TTC549 (cell line): ENCODE measurements at regions not wholly inside any gene's neighbourhood (a gene's known extent, or its start where the extent isn't known, plus 50 kb on each side); places are given as distances from the start of the nearest gene placed in this dataset.

Experiments
- FAIRE-seq: peaks from 2 replicates; lab custom pipeline; 2012; peaks lifted over from hg19 to GRCh38; lab: Jason Lieb, UNC

GRCh38 chr10:83881661-83882060, 257.6 kb upstream of the GHITM start:
- FAIRE-seq, result no peak

- FAIRE-seq, result no peak
These were observed 252.4 kb upstream of the GHITM start for GRCh38 chr10:83886871-83887270.

DNA sequence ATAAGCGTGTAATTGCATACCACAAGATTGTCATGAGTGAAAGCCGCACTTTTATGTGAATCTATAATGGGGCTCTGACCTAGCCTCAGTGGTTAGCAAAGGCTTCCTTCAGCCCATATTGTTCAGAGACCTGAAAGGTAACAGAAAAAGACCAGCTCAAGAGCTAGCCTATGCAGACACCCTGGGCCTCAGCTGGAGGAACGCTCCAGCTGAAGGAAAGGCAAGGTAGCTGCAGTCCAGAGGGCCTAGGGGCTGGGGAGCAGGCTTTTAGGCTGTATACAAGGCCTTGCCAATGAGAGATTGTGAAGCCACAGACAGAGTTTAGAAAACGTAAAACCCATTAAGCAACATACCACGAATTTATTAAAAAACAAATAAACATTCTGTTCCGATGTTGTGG, 246.6 kb upstream of the GHITM start:
- FAIRE-seq, result no peak

GRCh38 chr10:83896219-83896618, 243.1 kb upstream of the GHITM start:
- FAIRE-seq, result no peak

- FAIRE-seq, result no peak
These were observed 241.7 kb upstream of the GHITM start for GRCh38 chr10:83897626-83898025.

DNA sequence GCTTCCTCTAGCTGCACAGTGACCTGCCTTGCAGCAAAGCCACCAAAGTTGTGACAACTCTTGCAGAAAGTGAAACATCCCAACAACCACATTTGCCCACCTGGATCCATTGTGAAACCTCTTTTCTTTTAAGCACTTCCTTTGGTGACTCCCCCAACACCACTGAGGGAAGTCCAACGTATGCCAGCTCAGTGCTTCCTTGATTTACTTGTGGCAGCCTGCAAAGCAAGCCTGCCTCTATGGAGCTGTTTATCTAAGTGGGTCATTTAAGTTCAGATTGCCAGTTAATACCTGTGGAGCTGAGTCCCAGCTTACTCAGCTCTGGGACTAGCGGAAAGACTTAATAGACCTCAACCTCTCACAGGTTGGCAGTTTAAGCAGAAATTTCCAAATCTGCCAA, 230.8 kb upstream of the GHITM start:
- FAIRE-seq, result no peak

- no peak for FAIRE-seq
These were observed 230.3 kb upstream of the GHITM start for GRCh38 chr10:83909001-83909400.

- FAIRE-seq, result no peak
These were observed 223.5 kb upstream of the GHITM start for GRCh38 chr10:83915801-83916200.

GRCh38 chr10:83917537-83918506, 221.5 kb upstream of the GHITM start:
- FAIRE-seq, result no peak

- FAIRE-seq, result no peak
These were observed 220.1 kb upstream of the GHITM start for GRCh38 chr10:83919187-83919586.

DNA sequence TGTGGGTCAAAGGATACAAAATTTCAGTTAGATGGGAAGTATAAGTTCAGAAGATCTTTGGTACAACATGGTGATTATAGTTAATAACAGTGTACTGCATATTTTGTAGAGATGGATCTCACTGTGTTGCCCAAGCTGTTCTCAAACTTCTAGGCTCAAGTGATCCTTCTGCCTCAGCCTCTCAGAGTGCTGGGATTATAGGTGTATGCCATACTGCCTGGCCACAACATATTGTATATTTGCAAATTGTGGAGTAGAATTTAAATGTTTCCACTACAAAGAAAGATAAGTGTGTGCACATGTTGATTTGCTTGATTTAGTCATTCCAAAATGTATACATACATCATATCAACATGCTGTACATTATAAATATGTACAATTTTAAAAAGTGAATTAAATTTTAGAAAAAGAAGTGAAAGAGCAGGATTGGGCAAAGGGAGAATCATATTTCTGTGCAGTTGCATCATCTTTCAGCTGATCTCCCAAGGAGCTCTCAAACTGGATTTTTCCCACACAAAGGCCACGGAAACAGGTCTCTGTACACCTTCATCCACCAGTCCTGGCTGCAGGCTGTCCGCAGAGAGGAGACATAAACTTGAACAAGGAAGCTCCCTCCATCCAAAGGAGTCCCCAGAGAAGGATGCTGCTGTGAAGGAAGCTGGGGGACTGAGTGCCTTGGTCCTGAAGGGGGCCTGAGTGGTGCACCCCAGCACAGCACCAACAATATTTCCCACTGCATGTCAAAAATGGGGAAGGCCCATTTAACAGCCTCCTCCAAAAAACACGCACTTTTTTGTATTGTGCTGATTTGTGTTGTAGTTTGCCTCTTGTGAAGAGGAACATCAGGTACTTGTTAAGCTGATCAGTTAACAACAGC, 217.1 kb upstream of the GHITM start:
- FAIRE-seq, result no peak

DNA sequence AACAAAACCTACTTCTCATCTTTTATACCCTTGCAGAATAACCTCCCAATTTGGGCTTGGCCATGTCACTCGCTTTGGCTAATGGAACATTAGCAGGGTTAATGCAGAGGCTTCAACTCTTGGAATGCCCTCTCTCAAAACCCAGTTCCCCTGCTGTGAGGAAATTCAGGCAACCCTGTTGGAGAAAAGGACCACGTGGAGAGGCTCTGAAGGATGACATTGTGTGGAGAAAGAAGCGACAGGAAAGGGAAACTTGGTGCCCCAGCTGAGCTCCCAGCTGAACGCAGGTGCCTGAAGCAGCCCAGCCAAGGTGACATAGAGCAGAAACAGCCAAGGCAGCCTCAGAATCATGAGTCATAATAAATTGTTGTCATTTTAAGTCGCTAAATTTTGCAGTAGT, 214.2 kb upstream of the GHITM start:
- FAIRE-seq, result no peak

GRCh38 chr10:83926606-83927005, 212.7 kb upstream of the GHITM start:
- no peak for FAIRE-seq

DNA sequence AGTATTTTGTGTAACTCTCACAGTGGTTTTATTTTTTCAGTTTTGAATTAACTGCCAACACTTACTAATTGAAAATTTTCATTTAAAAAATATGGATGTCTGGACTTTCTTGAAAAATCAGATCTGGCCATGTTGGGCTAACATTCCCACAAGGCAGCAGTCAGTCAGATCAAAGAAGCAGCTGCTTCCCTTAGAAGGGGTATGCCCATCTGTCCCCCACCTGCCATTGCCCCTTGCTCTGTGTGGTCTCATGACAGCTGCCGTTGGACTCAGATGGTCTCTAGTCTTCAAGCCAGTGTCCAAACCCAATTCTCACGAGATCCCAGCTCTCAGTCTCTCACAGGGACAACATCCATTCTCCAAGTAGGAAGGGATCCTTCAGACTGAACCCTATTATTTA, 212.1 kb upstream of the GHITM start:
- FAIRE-seq, result no peak

- no peak for FAIRE-seq
These were observed 209.9 kb upstream of the GHITM start for GRCh38 chr10:83929399-83929798.

DNA sequence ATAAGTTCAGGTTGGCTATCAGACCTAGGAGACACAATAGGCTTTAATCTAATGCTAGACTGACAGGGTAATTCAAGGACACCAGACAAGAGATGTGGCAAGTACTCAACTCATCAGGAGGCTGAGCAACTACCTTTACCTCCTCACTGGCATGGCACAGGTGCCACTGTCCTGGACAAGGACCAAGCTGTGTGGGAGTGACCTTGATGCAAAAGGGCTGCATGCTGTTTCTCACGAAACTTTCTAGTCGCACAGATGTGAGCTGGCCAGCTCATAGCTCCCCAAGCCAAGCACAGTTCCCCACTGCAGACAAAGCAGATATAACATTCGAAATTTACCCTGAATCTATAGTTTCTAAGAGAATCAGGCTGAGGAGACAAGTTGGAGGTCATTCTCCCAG, 207.6 kb upstream of the GHITM start:
- no peak for FAIRE-seq

DNA sequence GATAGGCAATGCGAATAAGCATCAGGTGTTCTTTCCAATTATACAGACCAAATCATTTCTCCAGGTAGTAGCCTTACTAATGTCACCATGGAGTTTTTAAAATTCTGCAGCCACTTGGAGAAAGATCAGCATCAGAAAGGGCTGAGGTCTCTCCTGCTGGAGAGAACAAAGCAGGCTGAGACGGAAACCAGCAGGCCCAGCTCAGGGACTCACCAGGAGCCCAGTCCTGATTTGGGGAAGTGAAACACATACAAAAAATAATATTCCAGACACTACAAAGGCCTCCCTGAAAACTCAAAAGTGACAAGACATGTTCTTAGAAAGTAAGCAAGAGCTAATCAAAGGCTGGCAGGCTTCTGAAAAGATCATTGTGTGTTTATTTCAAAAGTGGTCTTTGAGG, 207.1 kb upstream of the GHITM start:
- FAIRE-seq, result no peak

DNA sequence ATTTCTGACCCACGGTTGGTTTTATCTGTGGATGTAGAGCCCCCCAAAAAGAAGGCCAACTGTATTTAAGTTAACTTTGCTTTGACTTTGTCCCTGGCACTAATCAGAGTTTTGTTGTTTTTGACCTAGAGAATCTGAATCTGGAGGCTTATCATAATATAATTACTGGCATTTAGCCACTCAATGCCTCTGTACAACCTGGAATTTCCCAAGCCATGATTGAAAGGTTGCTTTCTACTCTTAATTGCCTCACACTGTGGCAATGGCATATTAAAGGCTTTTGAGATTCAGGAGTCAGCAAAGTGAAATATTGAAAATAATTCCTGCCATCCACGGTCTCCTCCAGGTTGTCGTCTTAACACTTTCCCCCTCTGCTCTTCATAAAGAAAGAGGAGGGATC, 205.2 kb upstream of the GHITM start:
- no peak for FAIRE-seq

GRCh38 chr10:83934641-83935338, 204.5 kb upstream of the GHITM start:
- FAIRE-seq, result no peak

DNA sequence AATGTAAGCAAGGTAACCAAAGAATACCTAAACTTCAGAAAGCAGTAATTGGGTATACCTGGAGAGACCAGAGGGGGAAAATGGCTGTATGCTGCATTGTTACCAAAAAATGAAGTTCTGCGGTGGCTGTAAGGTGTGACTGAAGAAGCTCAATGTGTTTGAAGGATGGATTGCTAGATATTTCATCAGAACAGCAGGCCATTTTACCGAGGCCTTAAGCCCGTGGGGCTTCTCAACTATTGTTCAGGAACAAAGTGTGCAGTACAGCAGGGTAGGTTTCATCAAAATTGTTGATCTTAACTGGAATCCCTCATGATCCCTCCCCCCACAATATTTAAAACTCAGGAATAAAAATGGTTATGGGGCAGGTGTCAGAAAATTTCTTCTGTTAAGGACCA, 204.0 kb upstream of the GHITM start:
- no peak for FAIRE-seq

- FAIRE-seq, result no peak
These were observed 203.4 kb upstream of the GHITM start for GRCh38 chr10:83935911-83936310.

GRCh38 chr10:83937161-83937560, 202.1 kb upstream of the GHITM start:
- FAIRE-seq, result no peak

- no peak for FAIRE-seq
These were observed 201.5 kb upstream of the GHITM start for GRCh38 chr10:83937826-83938225.
